Fibroblast of pulmonary artery (primary cell): ENCODE measurements at regions not wholly inside any gene's neighbourhood (a gene's known extent, or its start where the extent isn't known, plus 50 kb on each side); places are given as distances from the start of the nearest gene placed in this dataset.
"Not testable (repeated sequence)": the region's sequence is repeated elsewhere in the genome, so short reads cannot be mapped to it uniquely, and the experiment has no call there.

Experiments used
- DNase-seq: peaks from one replicate; pipeline ENCODE4 v3.0.0-alpha.2; 2010; ENCODE audit warnings: low read depth
- H3K4me3 ChIP-seq: replicated peaks from 2 replicates; pipeline ENCODE4 v1.5.1; 2011; ENCODE audit warnings: low read depth, mild to moderate bottlenecking, control low read depth, low read length, moderate library complexity
- CTCF ChIP-seq: IDR thresholded peaks from 2 replicates; pipeline ENCODE4 v1.5.1; 2011; ENCODE audit warnings: mild to moderate bottlenecking, control low read depth, low read length, inconsistent platforms; ENCODE audit errors: missing control alignments

DNA sequence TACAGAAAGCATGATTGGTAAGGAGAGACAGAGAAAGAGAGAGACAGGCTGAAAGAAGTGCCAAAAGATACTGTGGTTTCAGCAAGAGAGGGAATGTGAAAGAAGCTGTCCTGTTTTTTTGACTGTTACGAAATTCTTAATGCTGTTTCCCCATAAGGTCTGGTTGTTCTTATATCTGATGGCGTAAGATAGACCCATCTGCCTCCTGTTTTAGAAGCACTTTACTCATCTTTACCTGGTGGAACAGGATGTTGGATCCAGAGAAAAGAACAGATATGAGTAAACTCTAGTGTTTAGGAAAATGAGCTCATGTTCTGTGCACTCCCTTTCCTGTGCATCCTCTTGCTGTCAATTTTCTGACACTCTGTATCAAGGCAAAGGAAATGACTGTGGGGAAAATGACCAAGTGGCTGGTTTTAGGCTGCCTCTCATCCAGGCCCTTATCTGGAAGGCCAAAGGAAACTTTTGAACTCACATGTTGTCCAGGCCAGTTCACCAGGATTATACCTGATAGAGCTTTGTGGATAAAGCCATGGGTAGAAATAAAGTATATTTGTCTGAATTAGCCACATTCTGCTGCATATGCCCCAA, 311.7 kb upstream of the HTR2C start:
- H3K4me3 ChIP-seq: no peak overlapping the region
- no peak for TF ChIP-seq CTCF
- peak; percentile 0 for DNase-seq

DNA sequence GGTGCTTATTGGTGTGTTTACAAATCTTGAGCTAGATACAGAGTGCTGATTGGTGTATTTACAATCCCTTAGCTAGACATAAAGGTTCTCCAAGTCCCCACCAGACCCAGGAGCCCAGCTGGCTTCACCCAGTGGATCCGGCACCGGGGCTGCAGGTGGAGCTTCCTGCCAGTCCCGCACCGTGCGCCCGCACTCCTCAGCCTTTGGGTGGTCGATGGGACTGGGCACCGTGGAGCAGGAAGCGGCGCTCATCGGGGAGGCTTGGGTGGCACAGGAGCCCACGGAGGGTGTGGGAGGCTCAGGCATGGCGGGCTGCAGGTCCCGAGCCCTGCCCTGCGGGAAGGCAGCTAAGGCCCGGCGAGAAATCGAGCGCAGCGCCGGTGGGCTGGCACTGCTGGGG, 313.5 kb upstream of the HTR2C start:
- DNase-seq, H3K4me3 ChIP-seq: not testable (repeated sequence)

- no peak overlapping the region for H3K4me3 ChIP-seq
- no peak for TF ChIP-seq CTCF
- no peak for DNase-seq
Observed at GRCh38 chrX:114268643-114269042, 315.2 kb upstream of the HTR2C start.

- TF ChIP-seq CTCF: no peak
- DNase-seq: no peak
- no peak overlapping the region for H3K4me3 ChIP-seq
Observed at GRCh38 chrX:114267142-114267541, 316.7 kb upstream of the HTR2C start.

- H3K4me3 ChIP-seq: no peak overlapping the region
- TF ChIP-seq CTCF: no peak
- DNase-seq: no peak
Observed at GRCh38 chrX:114252186-114252585, 331.7 kb upstream of the HTR2C start.

GRCh38 chrX:114251575-114251974, 332.3 kb upstream of the HTR2C start:
- DNase-seq: no peak
- no peak overlapping the region for H3K4me3 ChIP-seq
- no peak for TF ChIP-seq CTCF

- H3K4me3 ChIP-seq: no peak overlapping the region
- DNase-seq: no peak
- TF ChIP-seq CTCF: no peak
Observed at GRCh38 chrX:114221445-114221844, 362.4 kb upstream of the HTR2C start.
